ENCODE measurements at regions not wholly inside any gene's neighbourhood (a gene's known extent, or its start where the extent isn't known, plus 50 kb on each side); places are given as distances from the start of the nearest gene placed in this dataset.

GRCh38 chr10:109343293-109343692, 580.0 kb downstream of the XPNPEP1 start:
- TF ChIP-seq, protein P1, sequence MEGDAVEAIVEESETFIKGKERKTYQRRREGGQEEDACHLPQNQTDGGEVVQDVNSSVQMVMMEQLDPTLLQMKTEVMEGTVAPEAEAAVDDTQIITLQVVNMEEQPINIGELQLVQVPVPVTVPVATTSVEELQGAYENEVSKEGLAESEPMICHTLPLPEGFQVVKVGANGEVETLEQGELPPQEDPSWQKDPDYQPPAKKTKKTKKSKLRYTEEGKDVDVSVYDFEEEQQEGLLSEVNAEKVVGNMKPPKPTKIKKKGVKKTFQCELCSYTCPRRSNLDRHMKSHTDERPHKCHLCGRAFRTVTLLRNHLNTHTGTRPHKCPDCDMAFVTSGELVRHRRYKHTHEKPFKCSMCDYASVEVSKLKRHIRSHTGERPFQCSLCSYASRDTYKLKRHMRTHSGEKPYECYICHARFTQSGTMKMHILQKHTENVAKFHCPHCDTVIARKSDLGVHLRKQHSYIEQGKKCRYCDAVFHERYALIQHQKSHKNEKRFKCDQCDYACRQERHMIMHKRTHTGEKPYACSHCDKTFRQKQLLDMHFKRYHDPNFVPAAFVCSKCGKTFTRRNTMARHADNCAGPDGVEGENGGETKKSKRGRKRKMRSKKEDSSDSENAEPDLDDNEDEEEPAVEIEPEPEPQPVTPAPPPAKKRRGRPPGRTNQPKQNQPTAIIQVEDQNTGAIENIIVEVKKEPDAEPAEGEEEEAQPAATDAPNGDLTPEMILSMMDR (IDR thresholded peaks at IDR 0.05) = no peak
- no peak for TF ChIP-seq ZNF121 (CRISPR knock-in tag; IDR thresholded peaks at IDR 0.05)
- TF ChIP-seq FOXP4 (CRISPR knock-in tag; IDR thresholded peaks at IDR 0.05) = no peak
- TF ChIP-seq, protein P2, sequence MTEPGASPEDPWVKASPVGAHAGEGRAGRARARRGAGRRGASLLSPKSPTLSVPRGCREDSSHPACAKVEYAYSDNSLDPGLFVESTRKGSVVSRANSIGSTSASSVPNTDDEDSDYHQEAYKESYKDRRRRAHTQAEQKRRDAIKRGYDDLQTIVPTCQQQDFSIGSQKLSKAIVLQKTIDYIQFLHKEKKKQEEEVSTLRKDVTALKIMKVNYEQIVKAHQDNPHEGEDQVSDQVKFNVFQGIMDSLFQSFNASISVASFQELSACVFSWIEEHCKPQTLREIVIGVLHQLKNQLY (CRISPR knock-in tag; IDR thresholded peaks at IDR 0.05) = no peak

Measured in WTC11 (cell line).